Activated CD4-positive, alpha-beta T cell treated with anti-CD3 and anti-CD28 coated beads, Interleukin-2, amount 50 U/mL, for 1 hour (primary cell): ENCODE measurements at regions not wholly inside any gene's neighbourhood (a gene's known extent, or its start where the extent isn't known, plus 50 kb on each side); places are given as distances from the start of the nearest gene placed in this dataset.
"Not testable (repeated sequence)": the region's sequence is repeated elsewhere in the genome, so short reads cannot be mapped to it uniquely, and the experiment has no call there.

Source experiments
- DNase-seq: peaks from one replicate; pipeline ENCODE4 v3.0.0-alpha.2; 2020

GRCh38 chr17:26936645-26937044 lies 357.3 kb upstream of the WSB1 start:
- not testable (repeated sequence) for DNase-seq

GRCh38 chr17:26937750-26938322 lies 356.1 kb upstream of the WSB1 start:
- not testable (repeated sequence) for DNase-seq

- not testable (repeated sequence) for DNase-seq
These were observed 354.2 kb upstream of the WSB1 start for GRCh38 chr17:26939755-26940154.

- not testable (repeated sequence) for DNase-seq
These were observed 353.3 kb upstream of the WSB1 start for GRCh38 chr17:26940587-26940986.

- DNase-seq, result no peak
These were observed 331.4 kb upstream of the WSB1 start for GRCh38 chr17:26962255-26963162.

GRCh38 chr17:26963163-26963503 lies 330.8 kb upstream of the WSB1 start:
- no peak for DNase-seq

- DNase-seq, result not testable (repeated sequence)
These were observed 327.9 kb upstream of the WSB1 start for GRCh38 chr17:26965898-26966624.

GRCh38 chr17:26966625-26967179 lies 327.2 kb upstream of the WSB1 start:
- DNase-seq, result not testable (repeated sequence)

GRCh38 chr17:26981845-26982425 lies 312.0 kb upstream of the WSB1 start:
- not testable (repeated sequence) for DNase-seq

GRCh38 chr17:26982563-26982962 lies 311.4 kb upstream of the WSB1 start:
- DNase-seq, result not testable (repeated sequence)

- not testable (repeated sequence) for DNase-seq
These were observed 306.1 kb upstream of the WSB1 start for GRCh38 chr17:26987851-26988250.

GRCh38 chr17:26994648-26995047 lies 299.3 kb upstream of the WSB1 start:
- DNase-seq, result not testable (repeated sequence)

- DNase-seq, result not testable (repeated sequence)
These were observed 297.6 kb upstream of the WSB1 start for GRCh38 chr17:26996146-26996916.

GRCh38 chr17:27007734-27008531 lies 286.0 kb upstream of the WSB1 start:
- DNase-seq, result not testable (repeated sequence)

GRCh38 chr17:27009087-27009486 lies 284.8 kb upstream of the WSB1 start:
- no peak for DNase-seq

- not testable (repeated sequence) for DNase-seq
These were observed 283.8 kb upstream of the WSB1 start for GRCh38 chr17:27010138-27010537.

GRCh38 chr17:27030552-27030951 lies 263.4 kb upstream of the WSB1 start:
- not testable (repeated sequence) for DNase-seq

- DNase-seq, result no peak
These were observed 255.2 kb upstream of the WSB1 start for GRCh38 chr17:27038676-27039075.

GRCh38 chr17:27045039-27045438 lies 248.9 kb upstream of the WSB1 start:
- DNase-seq, result not testable (repeated sequence)

- no peak for DNase-seq
These were observed 244.7 kb upstream of the WSB1 start for GRCh38 chr17:27049104-27049784.

- DNase-seq, result no peak
These were observed 228.3 kb upstream of the WSB1 start for GRCh38 chr17:27065588-27065987.
